Fibroblast of lung (primary cell): ENCODE measurements at regions not wholly inside any gene's neighbourhood (a gene's known extent, or its start where the extent isn't known, plus 50 kb on each side); places are given as distances from the start of the nearest gene placed in this dataset.

Experiments
- DNase-seq, 2 donors: peaks; one replicate each; pipeline versions ENCODE4 v3.0.0 to v3.0.0-alpha.2; 2010; ENCODE audit warnings: low read depth in 2 of 2
- H2AFZ ChIP-seq: 2 replicates; pipeline ENCODE4 v1.5.1; 2012; ENCODE audit warnings: low read length, control low read depth, inconsistent platforms
- H3K27ac ChIP-seq: 2 replicates; pipeline ENCODE4 v1.5.1; 2011; ENCODE audit warnings: low read length, control low read depth; ENCODE audit not compliant: insufficient read depth
- H3K27me3 ChIP-seq: 2 replicates; pipeline ENCODE4 v1.5.1; 2011; ENCODE audit warnings: mild to moderate bottlenecking, low read length; ENCODE audit not compliant: control insufficient read depth, insufficient read depth
- H3K36me3 ChIP-seq: 2 replicates; pipeline ENCODE4 v1.5.1; 2011; ENCODE audit warnings: low read length; ENCODE audit not compliant: control insufficient read depth, insufficient read depth
- H3K4me1 ChIP-seq: 2 replicates; pipeline ENCODE4 v1.5.1; 2011; ENCODE audit warnings: low read length; ENCODE audit not compliant: control insufficient read depth, insufficient read depth; ENCODE audit errors: extremely low read depth
- H3K4me2 ChIP-seq: 2 replicates; pipeline ENCODE4 v1.5.1; 2011; ENCODE audit warnings: low read length, control low read depth; ENCODE audit not compliant: insufficient read depth; ENCODE audit errors: extremely low read depth
- H3K4me3 ChIP-seq, 4 experiments: fragments of 200-600 bp in 1 of 4; sonication (generic) in 1 of 4; replicated peaks in 1 of 4; 2 replicates each; pipeline ENCODE4 v1.5.1; 2011 to 2016; ENCODE audit warnings: low read length in 4 of 4, low read depth in 3 of 4, mild to moderate bottlenecking in 3 of 4, control low read depth in 2 of 4, inconsistent platforms in 1 of 4, mixed read lengths in 1 of 4; ENCODE audit not compliant: insufficient read depth in 1 of 4; ENCODE audit errors: control extremely low read depth in 1 of 4
- H3K79me2 ChIP-seq: 2 replicates; pipeline ENCODE4 v1.5.1; 2012; ENCODE audit warnings: mild to moderate bottlenecking, low read length, inconsistent platforms; ENCODE audit not compliant: control insufficient read depth, insufficient read depth
- H3K9ac ChIP-seq: 2 replicates; pipeline ENCODE4 v1.5.1; 2011; ENCODE audit warnings: mild to moderate bottlenecking, low read length, control low read depth; ENCODE audit not compliant: insufficient read depth
- H3K9me3 ChIP-seq: 2 replicates; pipeline ENCODE4 v1.5.1; 2012; ENCODE audit warnings: low read depth, low read length; ENCODE audit not compliant: control insufficient read depth, insufficient read depth
- H4K20me1 ChIP-seq: 2 replicates; pipeline ENCODE4 v1.5.1; 2011; ENCODE audit warnings: low read length; ENCODE audit not compliant: control insufficient read depth, insufficient read depth; ENCODE audit errors: extremely low read depth
- CTCF ChIP-seq, 2 donors: IDR thresholded peaks in 1 of 2; conservative IDR thresholded peaks in 1 of 2; 1 replicate in 1 of 2; 2 replicates in 1 of 2; pipeline ENCODE4 v1.5.1; 2011 to 2012; ENCODE audit warnings: low read length in 2 of 2, control low read depth in 1 of 2, inconsistent platforms in 1 of 2, low read depth in 1 of 2, mild to moderate bottlenecking in 1 of 2
- EZH2 ChIP-seq: IDR thresholded peaks from 2 replicates; pipeline ENCODE4 v1.5.1; 2012; ENCODE audit warnings: low read length, control low read depth, mild to moderate bottlenecking; ENCODE audit errors: missing control alignments

- no peaks in the 10 kb centered on the region for H4K20me1 ChIP-seq
- no peak overlapping the region for H2AFZ ChIP-seq
- H3K27ac ChIP-seq, result no peak overlapping the region
- H3K79me2 ChIP-seq, result no peaks in the 10 kb centered on the region
- no peaks in the 10 kb centered on the region for H3K27me3 ChIP-seq
- no peak for DNase-seq
- no peaks in the 10 kb centered on the region for H3K9me3 ChIP-seq
- no peak overlapping the region for H3K4me2 ChIP-seq
- no peak overlapping the region for H3K4me3 ChIP-seq
- no peak for TF ChIP-seq CTCF (conservative IDR thresholded peaks at IDR 0.05 in 1 of 2, IDR thresholded peaks at IDR 0.05 in 1 of 2; ENCODE audit: low read depth in 1 of 2, low read length in 2 of 2)
- no peak for TF ChIP-seq EZH2
- no peaks in the 10 kb centered on the region for H3K36me3 ChIP-seq
- no peaks in the 10 kb centered on the region for H3K4me1 ChIP-seq
- H3K9ac ChIP-seq, result no peak overlapping the region
Measured at GRCh38 chr5:61953913-61954312, 352.1 kb upstream of the KIF2A start.

GRCh38 chr5:61964201-61964600, 341.8 kb upstream of the KIF2A start:
- Histone ChIP-seq H4K20me1 (no peaks in the 10 kb centered on the region), H3K9ac (no peak overlapping the region), H3K27ac (no peak overlapping the region), H3K4me1 (no peaks in the 10 kb centered on the region), H3K27me3 (no peaks in the 10 kb centered on the region), H3K79me2 (no peaks in the 10 kb centered on the region), H3K9me3 (no peaks in the 10 kb centered on the region), H3K4me3 (no peak overlapping the region), H3K36me3 (no peaks in the 10 kb centered on the region), H2AFZ (no peak overlapping the region), H3K4me2 (no peak overlapping the region)
- peak; percentile 40 to 85 for DNase-seq
- TF ChIP-seq EZH2 (no peak), CTCF (conservative IDR thresholded peaks at IDR 0.05 in 1 of 2, IDR thresholded peaks at IDR 0.05 in 1 of 2; ENCODE audit: low read depth in 1 of 2, low read length in 2 of 2) (no peak)

GRCh38 chr5:61965069-61965468, 340.9 kb upstream of the KIF2A start:
- Histone ChIP-seq H3K79me2 (no peaks in the 10 kb centered on the region), H3K27me3 (no peaks in the 10 kb centered on the region), H2AFZ (no peak overlapping the region), H3K4me2 (no peak overlapping the region), H3K27ac (no peak overlapping the region), H4K20me1 (no peaks in the 10 kb centered on the region), H3K4me1 (peaks cover 3% of the 10 kb centered on the region), H3K4me3 (no peak overlapping the region), H3K36me3 (no peaks in the 10 kb centered on the region), H3K9ac (no peak overlapping the region), H3K9me3 (no peaks in the 10 kb centered on the region)
- TF ChIP-seq EZH2 (no peak), CTCF (conservative IDR thresholded peaks at IDR 0.05 in 1 of 2, IDR thresholded peaks at IDR 0.05 in 1 of 2; ENCODE audit: low read depth in 1 of 2, low read length in 2 of 2) (no peak)
- DNase-seq, result peak; percentile 2 to 19
